GM23338 (cell line): ENCODE measurements at regions not wholly inside any gene's neighbourhood (a gene's known extent, or its start where the extent isn't known, plus 50 kb on each side); places are given as distances from the start of the nearest gene placed in this dataset.

Source experiments
- ATAC-seq: fragments of 200-7000 bp; cut with Tn5 transposase; 3 replicates; pipeline ENCODE4 v1.9.1; 2020
- DNase-seq: peaks from one replicate; pipeline ENCODE4 v3.0.0-alpha.2; 2015; ENCODE audit warnings: low spot score
- H2AFZ ChIP-seq: fragments of 200-600 bp; sonication (generic); 2 replicates; pipeline ENCODE4 v1.8.0; 2016; ENCODE audit warnings: antibody characterized with exemption, mild to moderate bottlenecking, moderate library complexity
- H3F3A ChIP-seq: fragments of 200-600 bp; sonication (generic); replicated peaks from 2 replicates; pipeline ENCODE4 v1.8.0; 2017; ENCODE audit warnings: antibody characterized with exemption, mixed run types, low read depth
- H3K27ac ChIP-seq: fragments of 200-600 bp; sonication (generic); 2 replicates; pipeline ENCODE4 v1.6.1; 2016; ENCODE audit warnings: low read depth
- H3K27me3 ChIP-seq: fragments of 200-600 bp; sonication (generic); 2 replicates; pipeline ENCODE4 v1.8.0; 2016; ENCODE audit warnings: mild to moderate bottlenecking, mixed run types, moderate library complexity; ENCODE audit not compliant: insufficient read depth
- H3K36me3 ChIP-seq: fragments of 200-600 bp; sonication (generic); 2 replicates; pipeline ENCODE4 v1.8.0; 2016; ENCODE audit warnings: mild to moderate bottlenecking; ENCODE audit not compliant: insufficient read depth
- H3K4me1 ChIP-seq: fragments of 200-600 bp; sonication (generic); 2 replicates; pipeline ENCODE4 v1.8.0; 2016; ENCODE audit warnings: mild to moderate bottlenecking, moderate library complexity; ENCODE audit not compliant: insufficient read depth
- H3K4me2 ChIP-seq: fragments of 200-600 bp; sonication (generic); 2 replicates; pipeline ENCODE4 v1.7.1; 2017; ENCODE audit warnings: mixed run types
- H3K4me3 ChIP-seq: fragments of 200-600 bp; sonication (generic); 2 replicates; pipeline ENCODE4 v1.6.1; 2016; ENCODE audit warnings: mixed run types
- H3K79me2 ChIP-seq: fragments of 200-600 bp; sonication (generic); replicated peaks from 2 replicates; pipeline ENCODE4 v1.8.0; 2017; ENCODE audit warnings: mild to moderate bottlenecking; ENCODE audit not compliant: insufficient read depth
- H3K9me2 ChIP-seq: fragments of 200-600 bp; sonication (generic); 2 replicates; pipeline ENCODE4 v1.8.0; 2017; ENCODE audit not compliant: insufficient read depth
- H4K20me1 ChIP-seq: fragments of 200-600 bp; sonication (generic); replicated peaks from 2 replicates; pipeline ENCODE4 v1.8.0; 2017; ENCODE audit warnings: mild to moderate bottlenecking; ENCODE audit not compliant: insufficient read depth
- H3K27ac Mint-ChIP-seq: 2 replicates; pipeline ENCODE4 v1.8.0; 2020; ENCODE audit warnings: inconsistent platforms, mild to moderate bottlenecking, moderate library complexity, mixed read lengths
- H3K27me3 Mint-ChIP-seq: 3 replicates; pipeline ENCODE4 v1.8.0; 2022; ENCODE audit warnings: low read depth, mild to moderate bottlenecking, moderate library complexity, mixed read lengths, inconsistent platforms; ENCODE audit not compliant: insufficient read depth, poor library complexity
- H3K36me3 Mint-ChIP-seq: 3 replicates; pipeline ENCODE4 v1.8.0; 2021; ENCODE audit warnings: low read depth, mild to moderate bottlenecking, inconsistent platforms, moderate library complexity, mixed read lengths
- H3K4me1 Mint-ChIP-seq: 3 replicates; pipeline ENCODE4 v1.8.0; 2020; ENCODE audit warnings: mild to moderate bottlenecking, inconsistent platforms, mixed read lengths
- H3K4me3 Mint-ChIP-seq: 3 replicates; pipeline ENCODE4 v1.8.0; 2021; ENCODE audit warnings: moderate library complexity, mild to moderate bottlenecking, inconsistent platforms, mixed read lengths
- H3K9me3 Mint-ChIP-seq: 3 replicates; pipeline ENCODE4 v1.8.0; 2020; ENCODE audit warnings: moderate library complexity, mild to moderate bottlenecking, inconsistent platforms, mixed read lengths
- CREB1 ChIP-seq: fragments of 250-450 bp; sonication (Bioruptor Pico); IDR thresholded peaks from 2 replicates; pipeline ENCODE4 v1.5.0; 2020; ENCODE audit warnings: low read depth, mild to moderate bottlenecking, moderate library complexity
- NANOG ChIP-seq: IDR thresholded peaks from 2 replicates; pipeline ENCODE4 v1.6.1; 2016; ENCODE audit warnings: antibody characterized with exemption, borderline replicate concordance
- POLR2AphosphoS5 ChIP-seq: IDR thresholded peaks from 2 replicates; pipeline ENCODE4 v1.6.1; 2016; ENCODE audit warnings: antibody characterized with exemption, low read depth
- STAT1 ChIP-seq: IDR thresholded peaks from one replicate; pipeline ENCODE4 v1.6.1; 2016; ENCODE audit warnings: antibody characterized with exemption; ENCODE audit not compliant: unreplicated experiment
- ZNF331 ChIP-seq: fragments of 250-450 bp; sonication (Bioruptor Pico); IDR thresholded peaks from 2 replicates; pipeline ENCODE4 v1.5.0; 2020; ENCODE audit warnings: low read depth, mild to moderate bottlenecking, moderate library complexity
- TF ChIP-seq, protein P1 (sequence below), 2 experiments: fragments of 200-600 bp in 1 of 2; sonication (generic) in 1 of 2; conservative IDR thresholded peaks; 2 replicates each; pipeline versions ENCODE4 v1.5.1 to v1.6.1; 2016 to 2017; ENCODE audit warnings: antibody characterized with exemption in 2 of 2, low read depth in 2 of 2, mild to moderate bottlenecking in 2 of 2, moderate library complexity in 1 of 2
- TF ChIP-seq, protein P2 (sequence below): IDR thresholded peaks from one replicate; pipeline ENCODE4 v1.6.1; 2018; ENCODE audit warnings: antibody characterized with exemption; ENCODE audit not compliant: unreplicated experiment
- TF ChIP-seq, protein P3 (sequence below): fragments of 250-450 bp; sonication (Bioruptor Pico); IDR thresholded peaks from 2 replicates; pipeline ENCODE4 v1.5.0; 2020; ENCODE audit warnings: mild to moderate bottlenecking, moderate library complexity
- TF ChIP-seq, protein P4 (sequence below): IDR thresholded peaks from 2 replicates; pipeline ENCODE4 v1.6.1; 2016; ENCODE audit warnings: antibody characterized with exemption

DNA sequence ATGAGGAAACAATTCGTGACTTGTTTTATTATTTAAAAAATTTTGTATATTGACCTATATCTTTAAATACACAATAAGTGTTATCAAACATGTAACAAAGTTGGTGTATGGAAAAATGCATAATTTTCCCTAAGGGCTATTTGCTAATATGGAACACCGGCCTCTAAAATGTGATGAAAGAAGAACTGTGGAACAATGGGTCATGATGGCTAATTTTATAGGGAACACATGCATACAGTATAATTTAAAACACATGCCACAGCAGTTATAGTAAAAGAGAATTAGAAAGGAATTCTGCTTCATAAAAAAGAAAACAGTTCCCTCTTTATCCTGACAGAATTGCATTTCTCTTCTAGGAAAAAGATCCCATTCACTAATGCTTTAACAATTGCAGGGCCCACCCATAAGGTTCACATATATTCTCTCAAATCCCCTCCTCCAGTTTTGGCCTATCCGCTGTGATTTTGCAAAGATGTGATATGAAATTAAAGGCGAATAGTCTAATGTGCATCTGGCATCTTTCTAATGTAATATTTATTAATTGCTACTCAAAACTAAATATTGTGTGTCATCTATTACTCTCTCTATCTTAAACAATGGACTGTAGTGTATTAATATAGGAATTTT, 628.1 kb upstream of the CITED2 start (continued):
- TF ChIP-seq, protein P1, sequence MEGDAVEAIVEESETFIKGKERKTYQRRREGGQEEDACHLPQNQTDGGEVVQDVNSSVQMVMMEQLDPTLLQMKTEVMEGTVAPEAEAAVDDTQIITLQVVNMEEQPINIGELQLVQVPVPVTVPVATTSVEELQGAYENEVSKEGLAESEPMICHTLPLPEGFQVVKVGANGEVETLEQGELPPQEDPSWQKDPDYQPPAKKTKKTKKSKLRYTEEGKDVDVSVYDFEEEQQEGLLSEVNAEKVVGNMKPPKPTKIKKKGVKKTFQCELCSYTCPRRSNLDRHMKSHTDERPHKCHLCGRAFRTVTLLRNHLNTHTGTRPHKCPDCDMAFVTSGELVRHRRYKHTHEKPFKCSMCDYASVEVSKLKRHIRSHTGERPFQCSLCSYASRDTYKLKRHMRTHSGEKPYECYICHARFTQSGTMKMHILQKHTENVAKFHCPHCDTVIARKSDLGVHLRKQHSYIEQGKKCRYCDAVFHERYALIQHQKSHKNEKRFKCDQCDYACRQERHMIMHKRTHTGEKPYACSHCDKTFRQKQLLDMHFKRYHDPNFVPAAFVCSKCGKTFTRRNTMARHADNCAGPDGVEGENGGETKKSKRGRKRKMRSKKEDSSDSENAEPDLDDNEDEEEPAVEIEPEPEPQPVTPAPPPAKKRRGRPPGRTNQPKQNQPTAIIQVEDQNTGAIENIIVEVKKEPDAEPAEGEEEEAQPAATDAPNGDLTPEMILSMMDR (conservative IDR thresholded peaks at IDR 0.05; ENCODE audit: low read depth in 2 of 2), result no peak
- TF ChIP-seq, protein P2, sequence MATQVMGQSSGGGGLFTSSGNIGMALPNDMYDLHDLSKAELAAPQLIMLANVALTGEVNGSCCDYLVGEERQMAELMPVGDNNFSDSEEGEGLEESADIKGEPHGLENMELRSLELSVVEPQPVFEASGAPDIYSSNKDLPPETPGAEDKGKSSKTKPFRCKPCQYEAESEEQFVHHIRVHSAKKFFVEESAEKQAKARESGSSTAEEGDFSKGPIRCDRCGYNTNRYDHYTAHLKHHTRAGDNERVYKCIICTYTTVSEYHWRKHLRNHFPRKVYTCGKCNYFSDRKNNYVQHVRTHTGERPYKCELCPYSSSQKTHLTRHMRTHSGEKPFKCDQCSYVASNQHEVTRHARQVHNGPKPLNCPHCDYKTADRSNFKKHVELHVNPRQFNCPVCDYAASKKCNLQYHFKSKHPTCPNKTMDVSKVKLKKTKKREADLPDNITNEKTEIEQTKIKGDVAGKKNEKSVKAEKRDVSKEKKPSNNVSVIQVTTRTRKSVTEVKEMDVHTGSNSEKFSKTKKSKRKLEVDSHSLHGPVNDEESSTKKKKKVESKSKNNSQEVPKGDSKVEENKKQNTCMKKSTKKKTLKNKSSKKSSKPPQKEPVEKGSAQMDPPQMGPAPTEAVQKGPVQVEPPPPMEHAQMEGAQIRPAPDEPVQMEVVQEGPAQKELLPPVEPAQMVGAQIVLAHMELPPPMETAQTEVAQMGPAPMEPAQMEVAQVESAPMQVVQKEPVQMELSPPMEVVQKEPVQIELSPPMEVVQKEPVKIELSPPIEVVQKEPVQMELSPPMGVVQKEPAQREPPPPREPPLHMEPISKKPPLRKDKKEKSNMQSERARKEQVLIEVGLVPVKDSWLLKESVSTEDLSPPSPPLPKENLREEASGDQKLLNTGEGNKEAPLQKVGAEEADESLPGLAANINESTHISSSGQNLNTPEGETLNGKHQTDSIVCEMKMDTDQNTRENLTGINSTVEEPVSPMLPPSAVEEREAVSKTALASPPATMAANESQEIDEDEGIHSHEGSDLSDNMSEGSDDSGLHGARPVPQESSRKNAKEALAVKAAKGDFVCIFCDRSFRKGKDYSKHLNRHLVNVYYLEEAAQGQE, result no peak
- no peak for TF ChIP-seq ZNF331 (CRISPR knock-in tag)
- TF ChIP-seq STAT1, result no peak

DNA sequence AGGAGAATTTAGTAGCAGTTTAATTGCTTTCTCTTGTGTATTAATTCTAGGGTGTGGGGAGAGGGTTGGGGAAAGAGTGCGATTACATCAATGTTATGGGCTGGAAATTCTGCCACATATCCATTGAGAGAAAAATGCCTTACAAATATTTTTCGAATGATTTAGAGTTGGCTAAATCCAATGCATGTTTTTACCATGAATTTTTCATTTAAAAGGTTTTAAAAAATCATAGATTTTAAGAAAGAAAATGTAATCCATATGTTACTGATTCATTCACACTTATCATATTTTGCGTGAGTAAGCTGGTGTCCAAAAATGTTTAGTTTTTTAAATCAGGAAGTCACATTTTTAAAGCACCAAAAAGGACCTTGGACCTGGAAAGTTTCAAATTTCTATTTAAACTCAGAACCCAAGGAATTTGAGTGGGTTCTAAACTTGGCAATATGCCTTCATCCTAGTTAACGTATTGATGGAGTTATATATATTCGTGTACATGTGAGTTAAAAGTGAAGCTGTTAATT, 627.4 kb upstream of the CITED2 start:
- no peaks in the 10 kb centered on the region for H3F3A ChIP-seq
- no peaks in the 10 kb centered on the region; the same call in 1 of the 2 replicates for H3K9me2 ChIP-seq
- peaks cover 7% of the 10 kb centered on the region; the same call in 2 of the 3 replicates for H3K4me1 Mint-ChIP-seq
- no peaks in the 10 kb centered on the region for H3K79me2 ChIP-seq
- H4K20me1 ChIP-seq, result no peaks in the 10 kb centered on the region
- H3K36me3 ChIP-seq, result no peaks in the 10 kb centered on the region
- H3K4me3 Mint-ChIP-seq, result no peak overlapping the region
- H3K27ac Mint-ChIP-seq, result no peak overlapping the region
- peaks cover 18% of the 10 kb centered on the region for H3K9me3 Mint-ChIP-seq
- H3K36me3 Mint-ChIP-seq, result peaks cover 15% of the 10 kb centered on the region
- H3K27me3 ChIP-seq, result no peaks in the 10 kb centered on the region
- ATAC-seq, result no peak
- H3K27me3 Mint-ChIP-seq, result no peaks in the 10 kb centered on the region
- DNase-seq, result no peak
- H2AFZ ChIP-seq, result no peak overlapping the region
- H3K4me3 ChIP-seq, result no peak overlapping the region
- peaks cover 13% of the 10 kb centered on the region for H3K4me1 ChIP-seq
- no peak overlapping the region for H3K27ac ChIP-seq
- no peak overlapping the region for H3K4me2 ChIP-seq
- TF ChIP-seq ZNF331 (CRISPR knock-in tag), result no peak
- no peak for TF ChIP-seq CREB1 (CRISPR knock-in tag)
- TF ChIP-seq, protein P3, sequence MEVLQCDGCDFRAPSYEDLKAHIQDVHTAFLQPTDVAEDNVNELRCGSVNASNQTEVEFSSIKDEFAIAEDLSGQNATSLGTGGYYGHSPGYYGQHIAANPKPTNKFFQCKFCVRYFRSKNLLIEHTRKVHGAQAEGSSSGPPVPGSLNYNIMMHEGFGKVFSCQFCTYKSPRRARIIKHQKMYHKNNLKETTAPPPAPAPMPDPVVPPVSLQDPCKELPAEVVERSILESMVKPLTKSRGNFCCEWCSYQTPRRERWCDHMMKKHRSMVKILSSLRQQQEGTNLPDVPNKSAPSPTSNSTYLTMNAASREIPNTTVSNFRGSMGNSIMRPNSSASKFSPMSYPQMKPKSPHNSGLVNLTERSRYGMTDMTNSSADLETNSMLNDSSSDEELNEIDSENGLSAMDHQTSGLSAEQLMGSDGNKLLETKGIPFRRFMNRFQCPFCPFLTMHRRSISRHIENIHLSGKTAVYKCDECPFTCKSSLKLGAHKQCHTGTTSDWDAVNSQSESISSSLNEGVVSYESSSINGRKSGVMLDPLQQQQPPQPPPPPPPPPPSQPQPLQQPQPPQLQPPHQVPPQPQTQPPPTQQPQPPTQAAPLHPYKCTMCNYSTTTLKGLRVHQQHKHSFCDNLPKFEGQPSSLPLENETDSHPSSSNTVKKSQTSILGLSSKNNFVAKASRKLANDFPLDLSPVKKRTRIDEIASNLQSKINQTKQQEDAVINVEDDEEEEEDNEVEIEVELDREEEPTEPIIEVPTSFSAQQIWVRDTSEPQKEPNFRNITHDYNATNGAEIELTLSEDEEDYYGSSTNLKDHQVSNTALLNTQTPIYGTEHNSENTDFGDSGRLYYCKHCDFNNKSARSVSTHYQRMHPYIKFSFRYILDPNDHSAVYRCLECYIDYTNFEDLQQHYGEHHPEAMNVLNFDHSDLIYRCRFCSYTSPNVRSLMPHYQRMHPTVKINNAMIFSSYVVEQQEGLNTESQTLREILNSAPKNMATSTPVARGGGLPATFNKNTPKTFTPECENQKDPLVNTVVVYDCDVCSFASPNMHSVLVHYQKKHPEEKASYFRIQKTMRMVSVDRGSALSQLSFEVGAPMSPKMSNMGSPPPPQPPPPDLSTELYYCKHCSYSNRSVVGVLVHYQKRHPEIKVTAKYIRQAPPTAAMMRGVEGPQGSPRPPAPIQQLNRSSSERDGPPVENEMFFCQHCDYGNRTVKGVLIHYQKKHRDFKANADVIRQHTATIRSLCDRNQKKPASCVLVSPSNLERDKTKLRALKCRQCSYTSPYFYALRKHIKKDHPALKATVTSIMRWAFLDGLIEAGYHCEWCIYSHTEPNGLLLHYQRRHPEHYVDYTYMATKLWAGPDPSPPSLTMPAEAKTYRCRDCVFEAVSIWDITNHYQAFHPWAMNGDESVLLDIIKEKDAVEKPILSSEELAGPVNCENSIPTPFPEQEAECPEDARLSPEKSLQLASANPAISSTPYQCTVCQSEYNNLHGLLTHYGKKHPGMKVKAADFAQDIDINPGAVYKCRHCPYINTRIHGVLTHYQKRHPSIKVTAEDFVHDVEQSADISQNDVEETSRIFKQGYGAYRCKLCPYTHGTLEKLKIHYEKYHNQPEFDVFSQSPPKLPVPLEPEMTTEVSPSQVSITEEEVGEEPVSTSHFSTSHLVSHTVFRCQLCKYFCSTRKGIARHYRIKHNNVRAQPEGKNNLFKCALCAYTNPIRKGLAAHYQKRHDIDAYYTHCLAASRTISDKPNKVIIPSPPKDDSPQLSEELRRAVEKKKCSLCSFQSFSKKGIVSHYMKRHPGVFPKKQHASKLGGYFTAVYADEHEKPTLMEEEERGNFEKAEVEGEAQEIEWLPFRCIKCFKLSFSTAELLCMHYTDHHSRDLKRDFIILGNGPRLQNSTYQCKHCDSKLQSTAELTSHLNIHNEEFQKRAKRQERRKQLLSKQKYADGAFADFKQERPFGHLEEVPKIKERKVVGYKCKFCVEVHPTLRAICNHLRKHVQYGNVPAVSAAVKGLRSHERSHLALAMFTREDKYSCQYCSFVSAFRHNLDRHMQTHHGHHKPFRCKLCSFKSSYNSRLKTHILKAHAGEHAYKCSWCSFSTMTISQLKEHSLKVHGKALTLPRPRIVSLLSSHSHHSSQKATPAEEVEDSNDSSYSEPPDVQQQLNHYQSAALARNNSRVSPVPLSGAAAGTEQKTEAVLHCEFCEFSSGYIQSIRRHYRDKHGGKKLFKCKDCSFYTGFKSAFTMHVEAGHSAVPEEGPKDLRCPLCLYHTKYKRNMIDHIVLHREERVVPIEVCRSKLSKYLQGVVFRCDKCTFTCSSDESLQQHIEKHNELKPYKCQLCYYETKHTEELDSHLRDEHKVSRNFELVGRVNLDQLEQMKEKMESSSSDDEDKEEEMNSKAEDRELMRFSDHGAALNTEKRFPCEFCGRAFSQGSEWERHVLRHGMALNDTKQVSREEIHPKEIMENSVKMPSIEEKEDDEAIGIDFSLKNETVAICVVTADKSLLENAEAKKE (CRISPR knock-in tag), result no peak
- TF ChIP-seq POLR2AphosphoS5, result no peak
- no peak for TF ChIP-seq NANOG
- TF ChIP-seq, protein P4, sequence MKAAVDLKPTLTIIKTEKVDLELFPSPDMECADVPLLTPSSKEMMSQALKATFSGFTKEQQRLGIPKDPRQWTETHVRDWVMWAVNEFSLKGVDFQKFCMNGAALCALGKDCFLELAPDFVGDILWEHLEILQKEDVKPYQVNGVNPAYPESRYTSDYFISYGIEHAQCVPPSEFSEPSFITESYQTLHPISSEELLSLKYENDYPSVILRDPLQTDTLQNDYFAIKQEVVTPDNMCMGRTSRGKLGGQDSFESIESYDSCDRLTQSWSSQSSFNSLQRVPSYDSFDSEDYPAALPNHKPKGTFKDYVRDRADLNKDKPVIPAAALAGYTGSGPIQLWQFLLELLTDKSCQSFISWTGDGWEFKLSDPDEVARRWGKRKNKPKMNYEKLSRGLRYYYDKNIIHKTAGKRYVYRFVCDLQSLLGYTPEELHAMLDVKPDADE, result no peak
- TF ChIP-seq, protein P1 (conservative IDR thresholded peaks at IDR 0.05; ENCODE audit: low read depth in 2 of 2), result no peak
